Right lobe of liver (tissue), 6 donors: ENCODE measurements at regions not wholly inside any gene's neighbourhood (a gene's known extent, or its start where the extent isn't known, plus 50 kb on each side); places are given as distances from the start of the nearest gene placed in this dataset.

Experiments
- ATAC-seq, 4 donors: fragments of 200-7000 bp; cut with Tn5 transposase; one replicate each; pipeline ENCODE4 v1.9.1; 2020; ENCODE audit warnings: mild to moderate bottlenecking in 4 of 4, moderate library complexity in 4 of 4
- DNase-seq, 3 donors: peaks; one replicate each; pipeline ENCODE4 v3.0.0-alpha.2; 2020
- H3K27ac ChIP-seq, 3 donors: fragments of 200-600 bp; one replicate each; pipeline ENCODE4 v1.8.0; 2022
- H3K27me3 ChIP-seq, 2 donors: fragments of 200-600 bp; one replicate each; pipeline ENCODE4 v1.8.0; 2022
- H3K36me3 ChIP-seq, 4 donors: fragments of 200-600 bp; sonication (generic) in 1 of 4; one replicate each; pipeline versions ENCODE4 v1.5.1 to v1.8.0; 2017 to 2022; ENCODE audit warnings: control low read depth in 1 of 4
- H3K4me1 ChIP-seq, 4 donors: fragments of 200-600 bp; sonication (generic) in 1 of 4; one replicate each; pipeline versions ENCODE4 v1.5.1 to v1.8.0; 2017 to 2022; ENCODE audit warnings: control low read depth in 1 of 4
- H3K4me3 ChIP-seq, 3 donors: fragments of 200-600 bp; one replicate each; pipeline ENCODE4 v1.8.0; 2022
- H3K9me3 ChIP-seq, 4 donors: fragments of 200-600 bp; sonication (generic) in 1 of 4; one replicate each; pipeline versions ENCODE4 v1.5.1 to v1.8.0; 2017 to 2022; ENCODE audit warnings: control low read depth in 1 of 4
- POLR2A ChIP-seq: fragments of 450-650 bp; IDR thresholded peaks from one replicate; pipeline ENCODE4 v1.6.1; 2017; ENCODE audit warnings: antibody characterized with exemption, mild to moderate bottlenecking
- WGBS: methylation state at CpG from one replicate; pipeline ENCODE4 v1.1.6; 2018; ENCODE audit warnings: low coverage, low lambda C conversion rate; ENCODE audit not compliant: insufficient coverage; ENCODE audit errors: missing lambda C conversion rate; 5-methylcytosine and 5-hydroxymethylcytosine counted together
- intact Hi-C, 2 donors: fragments of 100-400 bp; cut with DNase I; formaldehyde crosslinking; loops; one replicate each; pipeline versions ENCODE4 v1.11.2 to v1.14.1; 2022
- TF ChIP-seq, protein P1 (sequence below), 4 donors: fragments of 200-600 bp in 3 of 4; fragments of 450-650 bp in 1 of 4; IDR thresholded peaks; one replicate each; pipeline versions ENCODE4 v1.5.1 to v1.8.0; 2016 to 2022; ENCODE audit warnings: antibody characterized with exemption in 4 of 4, mild to moderate bottlenecking in 2 of 4
- donor health status: DM: no; HTN: yes; CAD: no.
- donor health status: DM: no; HTN: no; CAD: no.
- donor health status: DM: no; HTN: no; CAD: no.
- donor health status: DM: no; HTN: yes; CAD: no.
- donor health status: DM: no; HTN: yes; CAD: no.

DNA sequence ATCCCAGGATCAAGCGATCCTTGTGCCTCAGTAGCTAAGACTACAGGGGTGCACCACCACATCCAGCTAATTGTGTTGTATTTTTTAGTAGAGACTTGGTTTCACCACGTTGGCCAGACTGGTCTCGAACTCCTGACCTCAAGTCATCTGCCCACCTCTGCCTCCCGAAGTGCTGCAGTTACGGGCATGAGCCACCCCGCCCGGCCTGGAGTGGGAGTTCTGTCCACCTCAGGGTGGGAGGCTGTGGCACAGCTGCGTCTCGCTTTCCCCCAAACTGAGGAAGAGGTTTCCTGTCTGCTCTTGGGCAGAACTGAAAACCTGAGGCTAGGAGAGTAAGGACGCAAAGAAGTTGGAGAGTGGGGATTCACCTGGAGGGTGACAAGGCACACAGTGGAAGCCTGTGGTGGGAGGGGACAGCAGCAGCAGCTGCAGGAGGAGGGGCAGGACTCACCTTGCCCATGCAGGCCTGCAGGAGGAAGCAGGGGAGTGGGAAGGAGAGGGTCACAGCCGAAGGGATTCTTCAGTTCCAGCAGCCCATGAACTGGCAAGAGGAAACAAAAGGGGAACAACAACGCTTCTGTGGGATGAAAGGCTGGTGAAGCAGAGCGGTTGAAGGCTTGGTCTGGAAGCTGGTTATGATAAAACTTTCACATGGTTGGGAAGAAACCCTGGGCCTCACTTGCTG lies 181.4 kb downstream of the GAS1 start:
- intact Hi-C loops = no loop called here

DNA sequence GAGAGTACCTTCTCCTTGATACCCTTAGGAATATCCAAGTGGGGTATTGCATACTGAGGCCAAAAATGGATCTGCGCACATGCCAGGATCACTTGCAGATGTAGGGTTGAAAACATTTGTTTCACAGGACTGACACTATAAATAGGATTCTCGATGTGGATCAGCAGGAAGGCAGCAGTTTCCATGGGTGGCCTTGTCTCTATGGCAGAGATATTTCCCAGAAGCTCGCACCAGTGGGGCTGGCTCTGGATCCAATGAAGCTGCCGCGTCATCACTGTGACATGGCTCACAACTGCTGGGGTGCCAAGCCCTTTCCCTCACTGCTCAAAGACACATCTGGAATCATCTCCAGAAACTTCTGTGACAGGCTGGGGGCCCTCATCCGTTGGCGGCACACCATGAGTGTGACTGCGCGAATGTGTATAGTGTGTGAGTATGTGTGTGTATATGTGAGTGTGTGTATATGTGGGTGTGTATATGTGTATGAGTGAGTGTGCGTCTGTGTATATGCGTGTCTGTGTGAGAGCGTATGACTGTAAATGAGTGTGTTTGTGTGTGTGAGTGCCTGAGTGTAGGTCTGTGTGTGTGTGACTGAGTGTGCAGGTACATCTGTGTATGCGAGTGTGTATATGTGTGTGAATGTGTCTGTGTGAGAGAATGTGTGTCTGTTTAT lies 182.5 kb downstream of the GAS1 start:
- DNase-seq = no peak
- 83% methylated on average over 6 of the region's 13 CpGs for WGBS
- Histone ChIP-seq H3K27ac (no peak overlapping the region), H3K36me3 (no peaks in the 10 kb centered on the region), H3K4me1 (no peaks in the 10 kb centered on the region), H3K9me3 (no peaks in the 10 kb centered on the region), H3K4me3 (no peak overlapping the region), H3K27me3 (no peaks in the 10 kb centered on the region)
- intact Hi-C loops = no loop called here
- ATAC-seq = no peak
- TF ChIP-seq, protein P1, sequence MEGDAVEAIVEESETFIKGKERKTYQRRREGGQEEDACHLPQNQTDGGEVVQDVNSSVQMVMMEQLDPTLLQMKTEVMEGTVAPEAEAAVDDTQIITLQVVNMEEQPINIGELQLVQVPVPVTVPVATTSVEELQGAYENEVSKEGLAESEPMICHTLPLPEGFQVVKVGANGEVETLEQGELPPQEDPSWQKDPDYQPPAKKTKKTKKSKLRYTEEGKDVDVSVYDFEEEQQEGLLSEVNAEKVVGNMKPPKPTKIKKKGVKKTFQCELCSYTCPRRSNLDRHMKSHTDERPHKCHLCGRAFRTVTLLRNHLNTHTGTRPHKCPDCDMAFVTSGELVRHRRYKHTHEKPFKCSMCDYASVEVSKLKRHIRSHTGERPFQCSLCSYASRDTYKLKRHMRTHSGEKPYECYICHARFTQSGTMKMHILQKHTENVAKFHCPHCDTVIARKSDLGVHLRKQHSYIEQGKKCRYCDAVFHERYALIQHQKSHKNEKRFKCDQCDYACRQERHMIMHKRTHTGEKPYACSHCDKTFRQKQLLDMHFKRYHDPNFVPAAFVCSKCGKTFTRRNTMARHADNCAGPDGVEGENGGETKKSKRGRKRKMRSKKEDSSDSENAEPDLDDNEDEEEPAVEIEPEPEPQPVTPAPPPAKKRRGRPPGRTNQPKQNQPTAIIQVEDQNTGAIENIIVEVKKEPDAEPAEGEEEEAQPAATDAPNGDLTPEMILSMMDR (IDR thresholded peaks at IDR 0.05) = no peak
- no peak for TF ChIP-seq POLR2A

More for the DNA sequence above, 181.4 kb downstream of the GAS1 start:
- DNase-seq (no peak), ATAC-seq (no peak)
- H3K36me3 ChIP-seq = no peaks in the 10 kb centered on the region
- 64% methylated on average over 6 of the region's 13 CpGs for WGBS
- no peaks in the 10 kb centered on the region for H3K4me1 ChIP-seq
- H3K27me3 ChIP-seq = no peaks in the 10 kb centered on the region
- no peak overlapping the region for H3K27ac ChIP-seq
- H3K4me3 ChIP-seq = no peak overlapping the region
- no peaks in the 10 kb centered on the region for H3K9me3 ChIP-seq
- no peak for TF ChIP-seq POLR2A
- TF ChIP-seq, protein P1 (IDR thresholded peaks at IDR 0.05) = no peak

DNA sequence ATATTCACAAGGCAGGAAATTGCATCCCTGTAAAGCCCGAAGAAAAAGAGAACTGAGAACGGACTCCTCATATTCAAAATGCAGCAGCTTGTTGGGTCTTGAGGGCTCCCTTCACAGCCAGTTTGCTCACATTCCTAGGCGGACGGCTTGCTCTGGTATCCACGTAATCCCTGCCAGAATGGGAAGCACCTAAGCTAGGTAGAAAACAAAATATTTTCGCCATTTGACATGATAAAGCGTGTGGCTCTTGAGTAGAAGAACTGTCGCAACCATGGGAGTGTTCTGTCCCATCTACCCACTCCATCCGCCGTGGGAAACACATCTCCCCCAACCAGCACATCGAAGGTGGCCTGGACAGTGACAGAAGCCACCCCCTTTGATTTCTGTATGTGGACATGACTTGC lies 183.1 kb downstream of the GAS1 start:
- H3K4me1 ChIP-seq = no peaks in the 10 kb centered on the region
- intact Hi-C loops = no loop called here
- H3K9me3 ChIP-seq = no peaks in the 10 kb centered on the region
- no peaks in the 10 kb centered on the region for H3K27me3 ChIP-seq
- H3K27ac ChIP-seq = no peak overlapping the region
- H3K4me3 ChIP-seq = no peak overlapping the region
- H3K36me3 ChIP-seq = no peaks in the 10 kb centered on the region
- DNase-seq = no peak
- whole genome bisulfite sequencing = 59% methylated on average over 11 of the region's 11 CpGs
- TF ChIP-seq, protein P1 (IDR thresholded peaks at IDR 0.05) = no peak
- no peak for TF ChIP-seq POLR2A
- ATAC-seq = peak in 3 of 4 donors; percentile 12 to 23 (median 22)

DNA sequence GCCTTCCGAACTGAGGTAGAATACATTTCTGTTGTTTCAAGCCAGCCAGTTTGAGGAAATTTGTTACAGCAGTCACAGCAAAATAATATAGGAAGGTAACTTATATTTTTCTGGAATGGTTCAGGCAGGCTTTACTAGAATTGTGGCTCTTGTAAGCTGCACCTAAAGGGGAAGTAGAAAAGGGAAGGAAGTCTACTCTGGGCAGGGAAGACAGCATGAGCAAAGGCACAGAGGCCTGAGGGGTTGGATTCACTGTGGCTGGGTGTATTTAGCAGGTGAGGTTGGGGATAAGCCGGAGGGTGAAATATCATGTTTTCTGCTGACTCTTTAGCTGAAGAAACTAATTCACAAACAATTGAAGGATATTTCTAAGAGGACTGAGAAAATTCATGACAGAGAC lies 183.5 kb downstream of the GAS1 start:
- H3K27me3 ChIP-seq = no peaks in the 10 kb centered on the region
- intact Hi-C loops = no loop called here
- 64% methylated on average over 2 of the region's 2 CpGs for WGBS
- H3K4me3 ChIP-seq = no peak overlapping the region
- H3K27ac ChIP-seq = no peak overlapping the region
- H3K36me3 ChIP-seq = no peaks in the 10 kb centered on the region
- no peak for TF ChIP-seq POLR2A
- TF ChIP-seq, protein P1 (IDR thresholded peaks at IDR 0.05) = no peak
- DNase-seq = no peak
- no peaks in the 10 kb centered on the region for H3K9me3 ChIP-seq
- ATAC-seq = peak in 3 of 4 donors; percentile 46 to 50 (median 46)
- H3K4me1 ChIP-seq = no peaks in the 10 kb centered on the region
